HepG2 (cell line): ENCODE measurements at regions not wholly inside any gene's neighbourhood (a gene's known extent, or its start where the extent isn't known, plus 50 kb on each side); places are given as distances from the start of the nearest gene placed in this dataset.

Experiments
- ATAC-seq: fragments of 200-7000 bp; cut with Tn5 transposase; 3 replicates; pipeline ENCODE4 v1.9.1; 2020; ENCODE audit warnings: mild to moderate bottlenecking, moderate library complexity
- BruUV-seq: library from RNA; stranded (reverse); fragments of 400-500 nt; replicated peaks from 2 replicates; lab custom pipeline; 2021; lab: Mats Ljungman, UMichigan
- CTCF ChIA-PET: fragments of 300-600 bp; formaldehyde crosslinking; extraction: SDS; loops from one replicate; lab custom pipeline; 2021; ENCODE audit warnings: low total read pairs, inconsistent platforms, low intra/inter-chr PET ratio; lab: Yijun Ruan, JAX
- POLR2A ChIA-PET: fragments of 350-600 bp; sonication (Branson Sonifier 250); formaldehyde crosslinking; loops from one replicate; lab custom pipeline; 2020; ENCODE audit warnings: antibody characterized with exemption, inconsistent platforms; lab: Yijun Ruan, JAX
- DNase-seq: peaks from one replicate; pipeline ENCODE4 v3.0.0-alpha.2; 2015; ENCODE audit warnings: low spot score
- FAIRE-seq: peaks from 3 replicates; lab custom pipeline; 2011; peaks lifted over from hg19 to GRCh38; lab: Jason Lieb, UNC
- H2AFZ ChIP-seq: one replicate; pipeline ENCODE4 v1.6.1; 2011; ENCODE audit warnings: low read length, inconsistent platforms
- H3K27ac ChIP-seq: fragments of 300-600 bp; 3 replicates; pipeline ENCODE4 v1.8.0; 2011; ENCODE audit warnings: mixed run types, mild to moderate bottlenecking, mixed read lengths, low read length, inconsistent platforms; ENCODE audit not compliant: insufficient read depth; ENCODE audit errors: extremely low read length
- H3K27me3 ChIP-seq, 2 experiments: fragments of 200-600 bp in 1 of 2; 2 replicates in 1 of 2; 3 replicates in 1 of 2; pipeline versions ENCODE4 v1.6.0 to v1.8.0; 2011; ENCODE audit warnings: low read length in 2 of 2, mild to moderate bottlenecking in 2 of 2, moderate library complexity in 2 of 2, inconsistent platforms in 1 of 2; ENCODE audit not compliant: insufficient read depth in 2 of 2, control insufficient read depth in 1 of 2
- H3K36me3 ChIP-seq, 2 experiments: fragments of 200-600 bp in 1 of 2; replicated peaks in 1 of 2; 2 replicates in 1 of 2; 3 replicates in 1 of 2; pipeline versions ENCODE4 v1.5.1 to v1.8.0; 2011; ENCODE audit warnings: low read length in 2 of 2, inconsistent platforms in 1 of 2; ENCODE audit not compliant: insufficient read depth in 2 of 2, control insufficient read depth in 1 of 2
- H3K4me1 ChIP-seq: 2 replicates; pipeline ENCODE4 v1.5.1; 2012; ENCODE audit warnings: low read length, inconsistent platforms; ENCODE audit not compliant: insufficient read depth
- H3K4me2 ChIP-seq: 2 replicates; pipeline ENCODE4 v1.6.0; 2011; ENCODE audit warnings: low read depth, low read length, inconsistent platforms
- H3K4me3 ChIP-seq, 3 experiments: fragments of 200-600 bp in 1 of 3; sonication (generic), shearing (Covaris generic) in 1 of 3; replicated peaks in 1 of 3; 2 replicates each; pipeline ENCODE4 v1.5.1; 2011 to 2016; ENCODE audit warnings: low read length in 3 of 3, inconsistent platforms in 2 of 3, low read depth in 2 of 3, mild to moderate bottlenecking in 2 of 3, control low read depth in 1 of 3, mixed read lengths in 1 of 3; ENCODE audit not compliant: insufficient read depth in 1 of 3
- H3K79me2 ChIP-seq: one replicate; pipeline ENCODE4 v1.6.1; 2011; ENCODE audit warnings: low read length, inconsistent platforms; ENCODE audit not compliant: insufficient read depth
- H3K9ac ChIP-seq: 2 replicates; pipeline ENCODE4 v1.6.0; 2011; ENCODE audit warnings: mild to moderate bottlenecking, low read depth, low read length, inconsistent platforms; ENCODE audit not compliant: insufficient read depth
- H3K9me3 ChIP-seq: 2 replicates; pipeline ENCODE4 v1.5.1; 2012; ENCODE audit warnings: mild to moderate bottlenecking, low read length
- H4K20me1 ChIP-seq: 2 replicates; pipeline ENCODE4 v1.6.0; 2011; ENCODE audit warnings: inconsistent platforms, mild to moderate bottlenecking, low read length, moderate library complexity; ENCODE audit not compliant: insufficient read depth
- CSRNP1 ChIP-seq: sonication (generic); formaldehyde crosslinking; IDR thresholded peaks from 2 replicates; pipeline ENCODE4 v1.8.1; 2023; ENCODE audit warnings: mild to moderate bottlenecking, missing genetic modification reagents
- KLF16 ChIP-seq, 2 experiments: sonication (generic) in 1 of 2; formaldehyde crosslinking in 1 of 2; IDR thresholded peaks; 2 replicates each; pipeline versions ENCODE4 v1.6.1 to v1.8.0; 2016 to 2023; ENCODE audit warnings: missing genetic modification reagents in 2 of 2, missing compliant biosample characterization in 1 of 2
- NCOR1 ChIP-seq: fragments of 200-600 bp; sonication (generic); IDR thresholded peaks from 2 replicates; pipeline ENCODE4 v1.7.0; 2017; ENCODE audit warnings: antibody characterized with exemption, low read length, borderline replicate concordance
- RAD21 ChIP-seq: fragments of 450-650 bp; formaldehyde crosslinking; IDR thresholded peaks from 2 replicates; pipeline ENCODE4 v1.5.0; 2020; ENCODE audit warnings: mild to moderate bottlenecking
- SOX5 ChIP-seq: IDR thresholded peaks from 2 replicates; pipeline ENCODE4 v1.6.1; 2016; ENCODE audit warnings: borderline replicate concordance
- TAF1 ChIP-seq: sonication (generic); formaldehyde crosslinking; IDR thresholded peaks from 2 replicates; pipeline ENCODE4 v1.4.0; 2020; ENCODE audit warnings: missing genetic modification reagents
- ZNF569 ChIP-seq: sonication (generic); formaldehyde crosslinking; IDR thresholded peaks from 2 replicates; pipeline ENCODE4 v1.5.0; 2020; ENCODE audit warnings: mild to moderate bottlenecking, missing genetic modification reagents, moderate library complexity, borderline replicate concordance
- ZNF883 ChIP-seq: sonication (generic); formaldehyde crosslinking; IDR thresholded peaks from 2 replicates; pipeline ENCODE4 v1.5.1; 2020; ENCODE audit warnings: mild to moderate bottlenecking, missing genetic modification reagents; ENCODE audit errors: not compliant biosample characterization
- WGBS: methylation state at CpG from one replicate; pipeline ENCODE4 v1.1.6; 2017; ENCODE audit warnings: low lambda C conversion rate; 5-methylcytosine and 5-hydroxymethylcytosine counted together
- in situ Hi-C: cut with HindIII; loops from 2 replicates; pipeline ENCODE4 v1.10.0; 2017; ENCODE audit warnings: low pct_unique_long_range_greater_than_20kb; ENCODE audit not compliant: extremely low pct_ligation_motif_present
- intact Hi-C: fragments of 100-400 bp; cut with micrococcal nuclease; formaldehyde crosslinking; loops from one replicate; pipeline ENCODE4 v1.10.0; 2022; ENCODE audit not compliant: unreplicated experiment
- TF ChIP-seq, protein P1 (sequence below): sonication (generic); formaldehyde crosslinking; IDR thresholded peaks from 2 replicates; pipeline ENCODE4 v1.5.1; 2020; ENCODE audit warnings: missing genetic modification reagents, mild to moderate bottlenecking, borderline replicate concordance

- WGBS = 8% methylated on average over 2 of the region's 2 CpGs
- Histone ChIP-seq H4K20me1 (no peaks in the 10 kb centered on the region), H3K4me1 (no peaks in the 10 kb centered on the region), H3K27ac (no peak overlapping the region), H2AFZ (no peak overlapping the region), H3K9me3 (peaks cover 86% of the 10 kb centered on the region), H3K36me3 (no peaks in the 10 kb centered on the region), H3K9ac (no peak overlapping the region), H3K4me2 (no peak overlapping the region), H3K4me3 (no peak overlapping the region), H3K79me2 (no peaks in the 10 kb centered on the region), H3K27me3 (no peaks in the 10 kb centered on the region)
- DNase-seq (no peak), ATAC-seq (no peak), FAIRE-seq (no peak)
- CTCF ChIA-PET = no interaction called here
- TF ChIP-seq ZNF569 (no peak), CSRNP1 (CRISPR knock-in tag) (no peak), SOX5 (CRISPR knock-in tag) (no peak), TAF1 (CRISPR knock-in tag) (no peak), RAD21 (CRISPR knock-in tag) (no peak), ZNF883 (CRISPR knock-in tag) (no peak), NCOR1 (no peak), KLF16 (CRISPR knock-in tag; IDR thresholded peaks at IDR 0.05) (no peak)
- TF ChIP-seq, protein P1, sequence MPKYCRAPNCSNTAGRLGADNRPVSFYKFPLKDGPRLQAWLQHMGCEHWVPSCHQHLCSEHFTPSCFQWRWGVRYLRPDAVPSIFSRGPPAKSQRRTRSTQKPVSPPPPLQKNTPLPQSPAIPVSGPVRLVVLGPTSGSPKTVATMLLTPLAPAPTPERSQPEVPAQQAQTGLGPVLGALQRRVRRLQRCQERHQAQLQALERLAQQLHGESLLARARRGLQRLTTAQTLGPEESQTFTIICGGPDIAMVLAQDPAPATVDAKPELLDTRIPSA (CRISPR knock-in tag) = no peak
- in situ Hi-C loops (no loop called here), intact Hi-C loops (no loop called here)
- no TSS peak for BruUV-seq
- POLR2A ChIA-PET = no interaction called here
Observed at GRCh38 chr21:27467366-27467765, 500.5 kb upstream of the ADAMTS5 start.
